ENCODE measurements at regions not wholly inside any gene's neighbourhood (a gene's known extent, or its start where the extent isn't known, plus 50 kb on each side); places are given as distances from the start of the nearest gene placed in this dataset.

GRCh38 chr1:60818969-60819701 is 263.2 kb upstream of the NFIA start:
- TF ChIP-seq CTCF (conservative IDR thresholded peaks at IDR 0.05 in 1 of 2, IDR thresholded peaks at IDR 0.05 in 1 of 2; ENCODE audit: low read depth in 1 of 2, low read length in 2 of 2): no peak
- TF ChIP-seq EZH2 (IDR thresholded peaks at IDR 0.05; ENCODE audit: low read length, missing control alignments): no peak

Measured in fibroblast of lung (primary cell).